IPS-20b (cell line): ENCODE measurements at regions not wholly inside any gene's neighbourhood (a gene's known extent, or its start where the extent isn't known, plus 50 kb on each side); places are given as distances from the start of the nearest gene placed in this dataset.

ENCODE experiments used
- H3K27ac ChIP-seq: one replicate; pipeline ENCODE4 v1.5.1; 2013; ENCODE audit warnings: low read length
- H3K27me3 ChIP-seq: 2 replicates; pipeline ENCODE4 v1.6.1; 2013; ENCODE audit warnings: mild to moderate bottlenecking, low read length, inconsistent platforms; ENCODE audit not compliant: insufficient read depth
- H3K36me3 ChIP-seq: 2 replicates; pipeline ENCODE4 v1.6.1; 2013; ENCODE audit warnings: low read depth, mild to moderate bottlenecking, inconsistent platforms, low read length, moderate library complexity; ENCODE audit not compliant: insufficient read depth
- H3K4me1 ChIP-seq: 2 replicates; pipeline ENCODE4 v1.6.1; 2013; ENCODE audit warnings: mild to moderate bottlenecking, control low read depth, inconsistent platforms, low read length, moderate library complexity; ENCODE audit not compliant: insufficient read depth
- H3K4me3 ChIP-seq: 2 replicates; pipeline ENCODE4 v1.5.1; 2013; ENCODE audit warnings: mild to moderate bottlenecking, low read length, inconsistent platforms
- H3K9ac ChIP-seq: 2 replicates; pipeline ENCODE4 v1.6.1; 2013; ENCODE audit warnings: low read depth, mild to moderate bottlenecking, inconsistent platforms, low read length, moderate library complexity
- H3K9me3 ChIP-seq: 2 replicates; pipeline ENCODE4 v1.6.1; 2013; ENCODE audit warnings: mild to moderate bottlenecking, low read depth, low read length, inconsistent platforms; ENCODE audit not compliant: insufficient read depth

DNA sequence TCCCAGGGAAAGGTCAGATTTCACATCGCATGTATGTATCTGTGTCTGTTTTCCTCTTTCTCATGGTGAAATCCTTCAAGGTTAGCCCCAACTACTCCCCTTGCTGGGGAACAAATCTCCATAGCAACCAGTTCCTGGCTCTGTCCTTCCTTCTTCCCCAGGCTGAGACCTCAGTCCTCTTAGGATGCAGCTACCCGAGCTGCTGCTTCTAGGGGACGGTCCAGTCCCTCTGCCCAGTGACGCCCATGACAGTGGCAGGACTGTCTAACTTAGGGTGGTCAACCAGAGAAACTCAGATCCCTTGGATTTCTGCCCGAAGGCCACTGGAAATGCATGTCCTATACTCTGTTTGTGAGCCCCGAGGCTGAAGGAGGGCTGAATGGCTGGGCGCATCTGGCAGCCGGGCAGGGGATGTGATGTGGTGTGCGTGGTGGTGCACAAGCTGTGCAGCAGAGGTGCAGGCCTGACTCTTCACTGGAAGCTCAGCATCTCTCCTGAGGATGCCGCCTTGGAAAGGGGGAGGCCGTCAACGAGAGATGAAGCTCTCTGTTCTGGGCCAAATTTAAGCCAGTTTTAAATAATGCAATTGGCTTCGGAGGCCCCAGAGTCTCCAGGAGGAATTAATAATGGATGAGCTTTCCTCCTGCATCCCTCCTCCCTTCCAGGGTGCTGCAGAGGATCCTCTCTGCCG, 118.7 kb upstream of the B3GAT1 start:
- Histone ChIP-seq H3K4me1 (peaks cover 6% of the 10 kb centered on the region), H3K27me3 (no peaks in the 10 kb centered on the region), H3K4me3 (no peak overlapping the region), H3K9ac (no peak overlapping the region), H3K36me3 (no peaks in the 10 kb centered on the region), H3K9me3 (no peaks in the 10 kb centered on the region), H3K27ac (no peak overlapping the region)

- Histone ChIP-seq H3K4me3 (no peak overlapping the region), H3K36me3 (no peaks in the 10 kb centered on the region), H3K27me3 (no peaks in the 10 kb centered on the region), H3K9ac (no peak overlapping the region), H3K9me3 (no peaks in the 10 kb centered on the region), H3K27ac (no peak overlapping the region), H3K4me1 (peaks cover 6% of the 10 kb centered on the region)
Measured at GRCh38 chr11:134529212-134530096, 117.4 kb upstream of the B3GAT1 start.

- peaks cover 6% of the 10 kb centered on the region for H3K4me1 ChIP-seq
- H3K9me3 ChIP-seq, result no peaks in the 10 kb centered on the region
- no peak overlapping the region for H3K27ac ChIP-seq
- H3K9ac ChIP-seq, result no peak overlapping the region
- no peak overlapping the region for H3K4me3 ChIP-seq
- no peaks in the 10 kb centered on the region for H3K36me3 ChIP-seq
- H3K27me3 ChIP-seq, result no peaks in the 10 kb centered on the region
Measured at GRCh38 chr11:134528453-134528852, 116.4 kb upstream of the B3GAT1 start.

GRCh38 chr11:134527382-134528243, 115.6 kb upstream of the B3GAT1 start:
- Histone ChIP-seq H3K4me3 (no peak overlapping the region), H3K9me3 (no peaks in the 10 kb centered on the region), H3K9ac (no peak overlapping the region), H3K27me3 (no peaks in the 10 kb centered on the region), H3K27ac (no peak overlapping the region), H3K4me1 (peaks cover 6% of the 10 kb centered on the region), H3K36me3 (no peaks in the 10 kb centered on the region)

- H3K9ac ChIP-seq, result no peak overlapping the region
- no peaks in the 10 kb centered on the region for H3K36me3 ChIP-seq
- H3K9me3 ChIP-seq, result no peaks in the 10 kb centered on the region
- peaks cover 6% of the 10 kb centered on the region for H3K4me1 ChIP-seq
- no peak overlapping the region for H3K27ac ChIP-seq
- H3K27me3 ChIP-seq, result no peaks in the 10 kb centered on the region
- H3K4me3 ChIP-seq, result no peak overlapping the region
Measured at GRCh38 chr11:134524896-134525845, 113.1 kb upstream of the B3GAT1 start.

- H3K9ac ChIP-seq, result no peak overlapping the region
- no peaks in the 10 kb centered on the region for H3K27me3 ChIP-seq
- no peaks in the 10 kb centered on the region for H3K36me3 ChIP-seq
- H3K4me1 ChIP-seq, result peaks cover 6% of the 10 kb centered on the region
- no peak overlapping the region for H3K4me3 ChIP-seq
- H3K27ac ChIP-seq, result no peak overlapping the region
- H3K9me3 ChIP-seq, result no peaks in the 10 kb centered on the region
Measured at GRCh38 chr11:134524201-134524600, 112.2 kb upstream of the B3GAT1 start.

GRCh38 chr11:134522782-134523570, 110.9 kb upstream of the B3GAT1 start:
- no peak overlapping the region for H3K4me3 ChIP-seq
- no peak overlapping the region for H3K9ac ChIP-seq
- no peak overlapping the region for H3K27ac ChIP-seq
- H3K27me3 ChIP-seq, result no peaks in the 10 kb centered on the region
- no peaks in the 10 kb centered on the region for H3K9me3 ChIP-seq
- no peaks in the 10 kb centered on the region for H3K36me3 ChIP-seq
- H3K4me1 ChIP-seq, result peaks cover 6% of the 10 kb centered on the region

GRCh38 chr11:134521452-134522289, 109.6 kb upstream of the B3GAT1 start:
- H3K36me3 ChIP-seq, result no peaks in the 10 kb centered on the region
- H3K27ac ChIP-seq, result no peak overlapping the region
- no peaks in the 10 kb centered on the region for H3K9me3 ChIP-seq
- no peaks in the 10 kb centered on the region; the same call in 1 of the 2 replicates for H3K4me1 ChIP-seq
- H3K9ac ChIP-seq, result no peak overlapping the region
- H3K27me3 ChIP-seq, result no peaks in the 10 kb centered on the region
- H3K4me3 ChIP-seq, result no peak overlapping the region

DNA sequence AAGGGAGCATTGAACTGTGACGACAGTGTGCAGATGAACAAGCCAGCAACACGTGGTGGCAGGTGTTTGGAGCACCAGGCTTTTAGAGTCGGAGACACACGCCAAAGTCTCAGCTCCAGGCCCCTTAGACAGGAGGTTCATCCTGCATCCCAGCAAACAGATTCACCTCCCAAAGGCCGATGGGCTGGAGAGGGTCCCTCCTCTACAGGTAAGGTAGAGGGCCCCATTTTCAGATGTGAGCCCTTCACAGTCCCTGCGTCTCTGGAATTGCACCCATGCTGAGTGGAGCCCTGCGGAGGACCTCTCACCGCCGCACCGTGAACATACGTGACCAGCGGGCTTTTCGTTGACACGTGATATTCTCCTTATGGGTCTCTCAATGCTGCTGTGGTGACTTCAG, 109.0 kb upstream of the B3GAT1 start:
- Histone ChIP-seq H3K36me3 (no peaks in the 10 kb centered on the region), H3K9ac (no peak overlapping the region), H3K27me3 (no peaks in the 10 kb centered on the region), H3K4me1 (no peaks in the 10 kb centered on the region; the same call in 1 of the 2 replicates), H3K4me3 (no peak overlapping the region), H3K9me3 (no peaks in the 10 kb centered on the region), H3K27ac (no peak overlapping the region)

GRCh38 chr11:134519788-134520187, 107.7 kb upstream of the B3GAT1 start:
- H3K9me3 ChIP-seq, result no peaks in the 10 kb centered on the region
- no peak overlapping the region for H3K4me3 ChIP-seq
- no peaks in the 10 kb centered on the region for H3K27me3 ChIP-seq
- H3K36me3 ChIP-seq, result no peaks in the 10 kb centered on the region
- H3K4me1 ChIP-seq, result no peaks in the 10 kb centered on the region; the same call in 1 of the 2 replicates
- H3K27ac ChIP-seq, result no peak overlapping the region
- no peak overlapping the region for H3K9ac ChIP-seq
